Anterior cingulate cortex (tissue), 58 donors: ENCODE measurements at regions not wholly inside any gene's neighbourhood (a gene's known extent, or its start where the extent isn't known, plus 50 kb on each side); places are given as distances from the start of the nearest gene placed in this dataset.
"Not testable (repeated sequence)": the region's sequence is repeated elsewhere in the genome, so short reads cannot be mapped to it uniquely, and the experiment has no call there.

ENCODE experiments used
- DNase-seq, 58 donors: peaks; one replicate each; lab custom pipeline; 2025; lab: John Stamatoyannopoulos, UW

GRCh38 chr9:81047280-81047679, 642.1 kb downstream of the TLE1 start:
- DNase-seq: no peak

- DNase-seq: no peak
Observed at GRCh38 chr9:81045658-81046057, 643.7 kb downstream of the TLE1 start.

- no peak for DNase-seq
Observed at GRCh38 chr9:81037889-81038288, 651.5 kb downstream of the TLE1 start.

- no peak for DNase-seq
Observed at GRCh38 chr9:81035601-81036000, 653.7 kb downstream of the TLE1 start.

- no peak for DNase-seq
Observed at GRCh38 chr9:81035171-81035570, 654.2 kb downstream of the TLE1 start.

GRCh38 chr9:81032831-81033230, 656.5 kb downstream of the TLE1 start:
- no peak for DNase-seq

- DNase-seq: peak in 13 of 58 donors; percentile 0 to 26 (median 9)
Observed at GRCh38 chr9:81032030-81032572, 657.2 kb downstream of the TLE1 start.

GRCh38 chr9:81031422-81032029, 657.8 kb downstream of the TLE1 start:
- no peak for DNase-seq

- no peak for DNase-seq
Observed at GRCh38 chr9:81030027-81030426, 659.3 kb downstream of the TLE1 start.

- no peak for DNase-seq
Observed at GRCh38 chr9:81028504-81028903, 660.8 kb downstream of the TLE1 start.

- DNase-seq: peak in 1 of 58 donors; percentile 40
Observed at GRCh38 chr9:81022177-81022576, 667.2 kb downstream of the TLE1 start.

- DNase-seq: not testable (repeated sequence)
Observed at GRCh38 chr9:81014945-81015344, 674.4 kb downstream of the TLE1 start.

GRCh38 chr9:81013191-81013590, 676.2 kb downstream of the TLE1 start:
- DNase-seq: not testable (repeated sequence)

GRCh38 chr9:81002906-81003305, 686.4 kb downstream of the TLE1 start:
- DNase-seq: no peak

- DNase-seq: no peak
Observed at GRCh38 chr9:81002242-81002641, 687.1 kb downstream of the TLE1 start.

- DNase-seq: no peak
Observed at GRCh38 chr9:80995759-80996158, 693.6 kb downstream of the TLE1 start.

- DNase-seq: no peak
Observed at GRCh38 chr9:80994892-80995291, 694.5 kb downstream of the TLE1 start.

- DNase-seq: not testable (repeated sequence)
Observed at GRCh38 chr9:80985595-80985994, 703.8 kb downstream of the TLE1 start.

- no peak for DNase-seq
Observed at GRCh38 chr9:80976403-80976802, 712.9 kb downstream of the TLE1 start.

- not testable (repeated sequence) for DNase-seq
Observed at GRCh38 chr9:80970377-80970776, 719.0 kb downstream of the TLE1 start.

- DNase-seq: no peak
Observed at GRCh38 chr9:80968611-80969010, 720.7 kb downstream of the TLE1 start.

GRCh38 chr9:80964914-80965313, 724.4 kb downstream of the TLE1 start:
- DNase-seq: no peak

- no peak for DNase-seq
Observed at GRCh38 chr9:80964374-80964773, 725.0 kb downstream of the TLE1 start.
